Brain microvascular endothelial cell (primary cell): ENCODE measurements at regions not wholly inside any gene's neighbourhood (a gene's known extent, or its start where the extent isn't known, plus 50 kb on each side); places are given as distances from the start of the nearest gene placed in this dataset.

ENCODE experiments used
- DNase-seq: peaks from one replicate; pipeline ENCODE4 v3.0.0-alpha.2; 2020
- H3K27ac ChIP-seq: fragments of 250-450 bp; sonication (Bioruptor Pico); 2 replicates; pipeline ENCODE4 v1.5.1; 2020; ENCODE audit warnings: mild to moderate bottlenecking, moderate library complexity
- H3K27me3 ChIP-seq: fragments of 250-450 bp; sonication (Bioruptor Pico); replicated peaks from 2 replicates; pipeline ENCODE4 v1.5.1; 2020; ENCODE audit warnings: mild to moderate bottlenecking
- H3K36me3 ChIP-seq: fragments of 250-450 bp; sonication (Bioruptor Pico); replicated peaks from 2 replicates; pipeline ENCODE4 v1.5.1; 2020; ENCODE audit warnings: mild to moderate bottlenecking
- H3K4me3 ChIP-seq: 2 replicates; pipeline ENCODE4 v1.5.1; 2011; ENCODE audit warnings: low read depth, mild to moderate bottlenecking, control low read depth, low read length, moderate library complexity
- in situ Hi-C: cut with HindIII; loops from 2 replicates; pipeline ENCODE4 v1.10.0; 2017; ENCODE audit warnings: low sequenced_read_pairs, low pct_ligation_motif_present
- TF ChIP-seq, protein P1 (sequence below): IDR thresholded peaks from 2 replicates; pipeline ENCODE4 v1.5.1; 2011; ENCODE audit warnings: low read depth, mild to moderate bottlenecking, moderate library complexity, low read length, control low read depth, inconsistent platforms; ENCODE audit errors: missing control alignments

DNA sequence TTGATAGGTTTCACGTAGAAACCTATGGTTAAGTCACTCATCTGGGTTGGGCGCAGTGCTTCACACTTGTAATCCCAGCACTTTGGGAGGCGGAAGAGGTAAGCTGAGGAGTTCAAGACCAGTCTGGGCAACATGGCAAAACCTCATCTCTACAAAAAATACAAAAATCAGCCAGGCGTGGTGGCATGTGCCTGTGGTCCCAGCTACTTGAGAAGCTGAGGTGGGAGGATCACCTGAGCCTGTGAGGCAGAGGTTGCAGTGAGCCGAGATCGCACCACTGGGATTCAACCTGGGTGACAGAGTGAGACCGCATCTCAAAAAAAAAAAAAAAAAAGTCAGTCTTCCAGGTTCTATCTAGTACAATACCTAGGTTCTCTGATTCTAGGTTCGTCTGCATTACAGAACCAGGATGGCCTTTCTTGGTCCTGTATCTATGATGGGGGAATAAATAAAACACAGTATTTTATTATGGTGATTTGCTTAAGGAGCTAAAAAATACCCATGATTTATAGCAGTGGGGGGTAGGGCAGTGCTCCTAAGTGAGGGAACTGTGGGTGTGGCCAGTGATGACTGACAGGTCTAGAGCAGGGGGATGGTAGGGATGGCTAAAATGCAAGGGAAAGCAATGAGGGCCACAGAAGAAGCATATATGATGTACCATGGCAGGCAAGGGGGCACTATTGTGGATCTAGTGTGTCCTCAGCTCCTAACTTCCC lies 65.5 kb upstream of the NUP160 start:
- no peak for DNase-seq
- Histone ChIP-seq H3K27ac (no peak overlapping the region), H3K36me3 (no peaks in the 10 kb centered on the region), H3K4me3 (no peak overlapping the region), H3K27me3 (no peaks in the 10 kb centered on the region)
- in situ Hi-C loops: no loop called here
- TF ChIP-seq, protein P1, sequence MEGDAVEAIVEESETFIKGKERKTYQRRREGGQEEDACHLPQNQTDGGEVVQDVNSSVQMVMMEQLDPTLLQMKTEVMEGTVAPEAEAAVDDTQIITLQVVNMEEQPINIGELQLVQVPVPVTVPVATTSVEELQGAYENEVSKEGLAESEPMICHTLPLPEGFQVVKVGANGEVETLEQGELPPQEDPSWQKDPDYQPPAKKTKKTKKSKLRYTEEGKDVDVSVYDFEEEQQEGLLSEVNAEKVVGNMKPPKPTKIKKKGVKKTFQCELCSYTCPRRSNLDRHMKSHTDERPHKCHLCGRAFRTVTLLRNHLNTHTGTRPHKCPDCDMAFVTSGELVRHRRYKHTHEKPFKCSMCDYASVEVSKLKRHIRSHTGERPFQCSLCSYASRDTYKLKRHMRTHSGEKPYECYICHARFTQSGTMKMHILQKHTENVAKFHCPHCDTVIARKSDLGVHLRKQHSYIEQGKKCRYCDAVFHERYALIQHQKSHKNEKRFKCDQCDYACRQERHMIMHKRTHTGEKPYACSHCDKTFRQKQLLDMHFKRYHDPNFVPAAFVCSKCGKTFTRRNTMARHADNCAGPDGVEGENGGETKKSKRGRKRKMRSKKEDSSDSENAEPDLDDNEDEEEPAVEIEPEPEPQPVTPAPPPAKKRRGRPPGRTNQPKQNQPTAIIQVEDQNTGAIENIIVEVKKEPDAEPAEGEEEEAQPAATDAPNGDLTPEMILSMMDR: no peak

- Histone ChIP-seq H3K27ac (no peak overlapping the region), H3K36me3 (no peaks in the 10 kb centered on the region), H3K4me3 (no peak overlapping the region), H3K27me3 (no peaks in the 10 kb centered on the region)
- TF ChIP-seq, protein P1: no peak
- in situ Hi-C loops: no loop called here
- no peak for DNase-seq
Observed at GRCh38 chr11:47912843-47913437, 64.8 kb upstream of the NUP160 start.

GRCh38 chr11:47911149-47911548 lies 63.0 kb upstream of the NUP160 start:
- H3K27me3 ChIP-seq: no peaks in the 10 kb centered on the region
- H3K27ac ChIP-seq: no peak overlapping the region
- DNase-seq: no peak
- H3K4me3 ChIP-seq: no peak overlapping the region
- in situ Hi-C loops: no loop called here
- no peaks in the 10 kb centered on the region for H3K36me3 ChIP-seq
- TF ChIP-seq, protein P1: no peak

DNA sequence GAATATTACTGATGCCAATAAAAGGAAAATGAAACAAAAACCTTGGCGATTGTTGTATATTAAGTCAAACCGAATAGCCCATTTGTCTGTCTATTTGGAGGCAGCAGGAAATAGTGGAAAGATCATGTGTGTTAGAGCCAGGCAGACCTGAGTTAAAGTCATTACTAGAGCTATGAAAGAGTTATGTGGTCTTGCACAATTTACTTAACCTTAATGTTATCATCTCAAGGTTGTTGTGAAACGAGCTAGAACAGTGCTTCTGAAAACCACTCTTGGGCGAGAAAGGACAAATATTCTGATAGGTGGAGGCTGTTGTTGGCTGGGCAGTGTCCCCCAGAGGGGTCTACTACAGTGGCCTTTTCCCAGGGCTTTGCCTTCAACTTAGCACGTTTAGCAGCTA lies 60.0 kb upstream of the NUP160 start:
- no peak for DNase-seq
- no peak overlapping the region for H3K27ac ChIP-seq
- in situ Hi-C loops: no loop called here
- no peaks in the 10 kb centered on the region for H3K36me3 ChIP-seq
- no peak overlapping the region for H3K4me3 ChIP-seq
- no peaks in the 10 kb centered on the region for H3K27me3 ChIP-seq
- TF ChIP-seq, protein P1: no peak

- H3K4me3 ChIP-seq: no peak overlapping the region
- in situ Hi-C loops: no loop called here
- no peaks in the 10 kb centered on the region for H3K27me3 ChIP-seq
- H3K36me3 ChIP-seq: no peaks in the 10 kb centered on the region
- DNase-seq: peak; percentile 46
- H3K27ac ChIP-seq: peak overlapping the region; percentile 39
- TF ChIP-seq, protein P1: no peak
Observed at GRCh38 chr11:47907499-47907898, 59.3 kb upstream of the NUP160 start.
